ENCODE measurements at regions not wholly inside any gene's neighbourhood (a gene's known extent, or its start where the extent isn't known, plus 50 kb on each side); places are given as distances from the start of the nearest gene placed in this dataset.

DNA sequence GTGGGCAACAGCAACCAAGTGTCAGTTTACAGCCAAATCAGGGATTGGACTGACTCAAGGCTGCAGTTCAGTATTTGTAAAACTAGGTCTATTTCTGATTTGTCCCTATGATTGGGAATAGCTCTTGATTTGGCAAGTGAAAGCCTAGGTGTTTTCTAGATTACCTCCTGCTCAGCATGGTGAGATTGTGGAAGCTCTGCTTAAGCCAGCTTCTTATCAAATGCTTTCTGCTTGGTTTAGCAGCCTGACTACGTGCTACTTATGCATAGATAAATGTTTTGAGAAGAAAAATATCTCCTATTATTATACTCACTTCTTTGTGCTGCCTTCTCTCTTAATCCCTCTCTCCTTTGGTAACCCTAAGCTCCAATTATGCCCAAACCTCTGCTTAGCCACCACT is 86.3 kb upstream of the AMOTL1 start:
- TF ChIP-seq, protein P1, sequence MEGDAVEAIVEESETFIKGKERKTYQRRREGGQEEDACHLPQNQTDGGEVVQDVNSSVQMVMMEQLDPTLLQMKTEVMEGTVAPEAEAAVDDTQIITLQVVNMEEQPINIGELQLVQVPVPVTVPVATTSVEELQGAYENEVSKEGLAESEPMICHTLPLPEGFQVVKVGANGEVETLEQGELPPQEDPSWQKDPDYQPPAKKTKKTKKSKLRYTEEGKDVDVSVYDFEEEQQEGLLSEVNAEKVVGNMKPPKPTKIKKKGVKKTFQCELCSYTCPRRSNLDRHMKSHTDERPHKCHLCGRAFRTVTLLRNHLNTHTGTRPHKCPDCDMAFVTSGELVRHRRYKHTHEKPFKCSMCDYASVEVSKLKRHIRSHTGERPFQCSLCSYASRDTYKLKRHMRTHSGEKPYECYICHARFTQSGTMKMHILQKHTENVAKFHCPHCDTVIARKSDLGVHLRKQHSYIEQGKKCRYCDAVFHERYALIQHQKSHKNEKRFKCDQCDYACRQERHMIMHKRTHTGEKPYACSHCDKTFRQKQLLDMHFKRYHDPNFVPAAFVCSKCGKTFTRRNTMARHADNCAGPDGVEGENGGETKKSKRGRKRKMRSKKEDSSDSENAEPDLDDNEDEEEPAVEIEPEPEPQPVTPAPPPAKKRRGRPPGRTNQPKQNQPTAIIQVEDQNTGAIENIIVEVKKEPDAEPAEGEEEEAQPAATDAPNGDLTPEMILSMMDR (conservative IDR thresholded peaks at IDR 0.05; ENCODE audit: low read depth in 2 of 2): no peak
- TF ChIP-seq EZH2phosphoT487 (IDR thresholded peaks at IDR 0.05; ENCODE audit: unreplicated experiment): no peak
- TF ChIP-seq POLR2AphosphoS5 (IDR thresholded peaks at IDR 0.05; ENCODE audit: low read depth): no peak
- no peak for TF ChIP-seq JUNB (IDR thresholded peaks at IDR 0.05; ENCODE audit: unreplicated experiment)
- TF ChIP-seq EZH2 (IDR thresholded peaks at IDR 0.05; ENCODE audit: low read depth, unreplicated experiment): no peak
- no peak for TF ChIP-seq NANOG (IDR thresholded peaks at IDR 0.05; ENCODE audit: borderline replicate concordance)
- TF ChIP-seq, protein P2, sequence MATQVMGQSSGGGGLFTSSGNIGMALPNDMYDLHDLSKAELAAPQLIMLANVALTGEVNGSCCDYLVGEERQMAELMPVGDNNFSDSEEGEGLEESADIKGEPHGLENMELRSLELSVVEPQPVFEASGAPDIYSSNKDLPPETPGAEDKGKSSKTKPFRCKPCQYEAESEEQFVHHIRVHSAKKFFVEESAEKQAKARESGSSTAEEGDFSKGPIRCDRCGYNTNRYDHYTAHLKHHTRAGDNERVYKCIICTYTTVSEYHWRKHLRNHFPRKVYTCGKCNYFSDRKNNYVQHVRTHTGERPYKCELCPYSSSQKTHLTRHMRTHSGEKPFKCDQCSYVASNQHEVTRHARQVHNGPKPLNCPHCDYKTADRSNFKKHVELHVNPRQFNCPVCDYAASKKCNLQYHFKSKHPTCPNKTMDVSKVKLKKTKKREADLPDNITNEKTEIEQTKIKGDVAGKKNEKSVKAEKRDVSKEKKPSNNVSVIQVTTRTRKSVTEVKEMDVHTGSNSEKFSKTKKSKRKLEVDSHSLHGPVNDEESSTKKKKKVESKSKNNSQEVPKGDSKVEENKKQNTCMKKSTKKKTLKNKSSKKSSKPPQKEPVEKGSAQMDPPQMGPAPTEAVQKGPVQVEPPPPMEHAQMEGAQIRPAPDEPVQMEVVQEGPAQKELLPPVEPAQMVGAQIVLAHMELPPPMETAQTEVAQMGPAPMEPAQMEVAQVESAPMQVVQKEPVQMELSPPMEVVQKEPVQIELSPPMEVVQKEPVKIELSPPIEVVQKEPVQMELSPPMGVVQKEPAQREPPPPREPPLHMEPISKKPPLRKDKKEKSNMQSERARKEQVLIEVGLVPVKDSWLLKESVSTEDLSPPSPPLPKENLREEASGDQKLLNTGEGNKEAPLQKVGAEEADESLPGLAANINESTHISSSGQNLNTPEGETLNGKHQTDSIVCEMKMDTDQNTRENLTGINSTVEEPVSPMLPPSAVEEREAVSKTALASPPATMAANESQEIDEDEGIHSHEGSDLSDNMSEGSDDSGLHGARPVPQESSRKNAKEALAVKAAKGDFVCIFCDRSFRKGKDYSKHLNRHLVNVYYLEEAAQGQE (IDR thresholded peaks at IDR 0.05; ENCODE audit: unreplicated experiment): no peak
- TF ChIP-seq, protein P3, sequence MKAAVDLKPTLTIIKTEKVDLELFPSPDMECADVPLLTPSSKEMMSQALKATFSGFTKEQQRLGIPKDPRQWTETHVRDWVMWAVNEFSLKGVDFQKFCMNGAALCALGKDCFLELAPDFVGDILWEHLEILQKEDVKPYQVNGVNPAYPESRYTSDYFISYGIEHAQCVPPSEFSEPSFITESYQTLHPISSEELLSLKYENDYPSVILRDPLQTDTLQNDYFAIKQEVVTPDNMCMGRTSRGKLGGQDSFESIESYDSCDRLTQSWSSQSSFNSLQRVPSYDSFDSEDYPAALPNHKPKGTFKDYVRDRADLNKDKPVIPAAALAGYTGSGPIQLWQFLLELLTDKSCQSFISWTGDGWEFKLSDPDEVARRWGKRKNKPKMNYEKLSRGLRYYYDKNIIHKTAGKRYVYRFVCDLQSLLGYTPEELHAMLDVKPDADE (IDR thresholded peaks at IDR 0.05): no peak
- no peak for TF ChIP-seq ZNF331 (CRISPR knock-in tag; IDR thresholded peaks at IDR 0.05; ENCODE audit: low read depth)
- TF ChIP-seq CREB1 (CRISPR knock-in tag; IDR thresholded peaks at IDR 0.05; ENCODE audit: low read depth): no peak
